ENCODE measurements at regions not wholly inside any gene's neighbourhood (a gene's known extent, or its start where the extent isn't known, plus 50 kb on each side); places are given as distances from the start of the nearest gene placed in this dataset.

DNA sequence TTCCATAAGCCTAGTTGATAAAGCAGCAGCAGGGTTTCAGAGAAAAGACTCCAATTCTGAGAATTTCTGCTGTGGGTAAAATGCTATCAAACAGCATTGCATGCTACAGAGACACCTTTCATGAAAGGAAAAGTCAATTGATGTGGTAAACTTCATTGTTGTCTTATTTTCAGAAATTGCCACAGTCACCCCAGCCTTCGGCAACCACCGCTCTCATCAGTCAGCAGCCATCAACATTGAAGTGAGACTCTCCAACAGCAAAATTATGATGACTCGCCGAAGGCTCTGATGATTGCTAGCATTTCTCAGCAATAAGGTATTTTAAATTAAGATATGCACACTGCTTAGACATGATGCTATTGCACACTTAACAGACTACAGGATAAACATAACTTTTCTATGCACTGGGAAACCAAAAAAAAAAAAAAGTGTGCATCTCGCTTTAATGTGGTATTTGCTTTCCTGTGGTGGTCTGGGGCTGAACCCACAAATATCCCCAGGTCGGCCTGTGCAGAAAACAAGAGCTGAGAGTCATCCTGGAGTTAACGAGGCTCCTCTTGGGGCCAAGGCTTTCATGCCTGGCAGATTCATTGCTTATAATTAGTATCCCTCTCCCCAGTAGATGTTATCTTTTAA lies 192.1 kb downstream of the CTTN start:
- TF ChIP-seq, protein P1, sequence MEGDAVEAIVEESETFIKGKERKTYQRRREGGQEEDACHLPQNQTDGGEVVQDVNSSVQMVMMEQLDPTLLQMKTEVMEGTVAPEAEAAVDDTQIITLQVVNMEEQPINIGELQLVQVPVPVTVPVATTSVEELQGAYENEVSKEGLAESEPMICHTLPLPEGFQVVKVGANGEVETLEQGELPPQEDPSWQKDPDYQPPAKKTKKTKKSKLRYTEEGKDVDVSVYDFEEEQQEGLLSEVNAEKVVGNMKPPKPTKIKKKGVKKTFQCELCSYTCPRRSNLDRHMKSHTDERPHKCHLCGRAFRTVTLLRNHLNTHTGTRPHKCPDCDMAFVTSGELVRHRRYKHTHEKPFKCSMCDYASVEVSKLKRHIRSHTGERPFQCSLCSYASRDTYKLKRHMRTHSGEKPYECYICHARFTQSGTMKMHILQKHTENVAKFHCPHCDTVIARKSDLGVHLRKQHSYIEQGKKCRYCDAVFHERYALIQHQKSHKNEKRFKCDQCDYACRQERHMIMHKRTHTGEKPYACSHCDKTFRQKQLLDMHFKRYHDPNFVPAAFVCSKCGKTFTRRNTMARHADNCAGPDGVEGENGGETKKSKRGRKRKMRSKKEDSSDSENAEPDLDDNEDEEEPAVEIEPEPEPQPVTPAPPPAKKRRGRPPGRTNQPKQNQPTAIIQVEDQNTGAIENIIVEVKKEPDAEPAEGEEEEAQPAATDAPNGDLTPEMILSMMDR (IDR thresholded peaks at IDR 0.05; ENCODE audit: borderline replicate concordance, control extremely low read depth, extremely low read depth, insufficient read depth, missing control alignments), result no peak
- in situ Hi-C loops (cut with MboI; ENCODE audit: low sequenced_read_pairs, unreplicated experiment), result no loop called here
- no peak for DNase-seq (ENCODE audit: low spot score)

DNA sequence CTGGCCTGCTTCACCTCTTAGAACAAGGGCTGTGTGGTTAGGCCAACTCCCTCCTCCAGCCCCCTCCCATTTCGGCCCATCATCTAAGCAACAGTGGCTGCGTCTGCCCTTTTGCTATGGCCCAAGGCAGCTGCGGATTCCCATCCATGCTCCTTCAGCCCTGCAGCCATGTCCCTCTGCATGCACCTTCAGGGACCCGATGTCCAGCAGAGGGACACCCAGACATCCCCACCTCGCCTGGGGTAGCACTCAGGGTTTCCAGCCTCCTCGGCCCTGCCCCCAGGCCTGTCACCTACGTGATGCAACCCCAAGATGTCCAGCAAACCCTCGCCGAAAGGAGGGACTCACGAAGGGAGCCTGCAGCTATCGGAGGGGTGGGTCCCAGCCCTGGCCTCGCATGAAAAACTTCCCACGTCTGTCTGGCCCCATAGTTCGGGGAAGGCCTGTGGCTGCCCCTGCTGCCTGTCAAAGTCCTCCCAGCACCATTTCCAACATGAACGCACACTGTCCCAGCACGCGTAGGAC lies 194.4 kb downstream of the CTTN start:
- in situ Hi-C loops (cut with MboI; ENCODE audit: low sequenced_read_pairs, unreplicated experiment), result no loop called here

DNA sequence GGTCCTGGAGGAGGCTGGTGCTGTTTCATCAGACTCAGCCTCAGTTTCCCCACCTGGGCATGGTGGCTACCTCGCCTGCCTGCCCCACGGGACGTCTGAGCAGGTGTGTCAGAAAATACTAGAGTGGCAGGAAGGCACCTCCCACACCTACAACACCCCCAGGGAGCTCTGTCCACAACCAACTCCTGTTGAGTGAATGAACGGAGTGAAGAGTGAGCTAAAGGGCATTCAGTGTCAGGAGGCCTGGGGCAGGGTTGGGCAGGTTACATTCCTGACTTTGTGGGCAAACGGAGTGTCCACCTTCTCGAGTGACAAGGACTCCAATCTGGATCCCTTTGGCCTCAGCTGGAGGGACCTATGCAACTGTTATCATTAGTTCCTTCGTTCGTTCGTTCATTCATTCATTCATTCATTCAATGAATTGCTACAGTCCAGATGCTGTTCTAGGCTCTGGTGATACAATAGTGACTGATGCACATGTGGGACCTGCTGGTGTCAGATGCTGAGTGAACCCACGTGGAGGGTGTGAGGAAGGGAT lies 195.2 kb downstream of the CTTN start:
- DNase-seq (ENCODE audit: low spot score), result no peak
- in situ Hi-C loops (cut with MboI; ENCODE audit: low sequenced_read_pairs, unreplicated experiment), result no loop called here
- TF ChIP-seq, protein P1 (IDR thresholded peaks at IDR 0.05; ENCODE audit: borderline replicate concordance, control extremely low read depth, extremely low read depth, insufficient read depth, missing control alignments), result no peak

More for the DNA sequence above, 194.4 kb downstream of the CTTN start:
- no peak for DNase-seq (ENCODE audit: low spot score)
- TF ChIP-seq, protein P1 (IDR thresholded peaks at IDR 0.05; ENCODE audit: borderline replicate concordance, control extremely low read depth, extremely low read depth, insufficient read depth, missing control alignments), result no peak

DNA sequence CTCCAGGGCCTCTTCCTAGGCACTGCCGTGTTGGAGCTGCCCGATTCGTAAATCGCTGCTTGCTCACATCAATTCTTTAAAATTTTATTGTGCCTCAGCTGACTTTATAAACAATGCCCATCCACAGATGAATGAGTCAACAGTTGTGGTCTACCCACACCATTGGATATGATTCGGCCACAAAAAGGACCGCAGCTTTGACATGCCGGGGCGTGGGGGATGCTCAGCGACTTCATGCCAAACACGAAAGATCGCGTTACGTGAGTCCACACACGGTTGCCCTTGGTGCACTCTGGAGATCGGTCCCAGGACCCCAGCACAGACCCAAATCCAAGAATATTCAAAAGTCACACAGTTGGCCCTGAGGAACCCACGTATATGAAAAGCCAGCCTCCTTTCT lies 195.7 kb downstream of the CTTN start:
- DNase-seq (ENCODE audit: low spot score), result no peak
- in situ Hi-C loops (cut with MboI; ENCODE audit: low sequenced_read_pairs, unreplicated experiment), result no loop called here
- TF ChIP-seq, protein P1 (IDR thresholded peaks at IDR 0.05; ENCODE audit: borderline replicate concordance, control extremely low read depth, extremely low read depth, insufficient read depth, missing control alignments), result no peak

DNA sequence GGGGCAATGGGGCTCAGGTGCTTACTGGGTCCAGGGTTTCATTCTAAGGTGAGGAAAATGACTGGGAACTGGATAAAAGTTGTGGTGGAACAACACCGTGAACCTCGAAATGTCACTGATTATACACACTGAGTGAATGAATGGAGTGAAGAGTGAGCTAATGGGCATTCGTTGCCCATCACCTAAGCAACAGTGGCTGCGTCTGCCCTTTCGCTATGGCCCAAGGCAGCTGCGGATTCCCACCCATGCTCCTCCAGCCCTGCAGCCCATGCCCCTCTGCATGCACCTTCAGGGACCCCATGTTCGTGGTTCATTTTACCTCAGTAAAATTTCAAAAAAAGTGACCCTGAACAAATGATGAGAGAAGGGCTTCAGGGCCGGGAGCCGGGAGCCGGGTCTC lies 196.3 kb downstream of the CTTN start:
- TF ChIP-seq, protein P1 (IDR thresholded peaks at IDR 0.05; ENCODE audit: borderline replicate concordance, control extremely low read depth, extremely low read depth, insufficient read depth, missing control alignments), result no peak
- in situ Hi-C loops (cut with MboI; ENCODE audit: low sequenced_read_pairs, unreplicated experiment), result no loop called here
- no peak for DNase-seq (ENCODE audit: low spot score)

DNA sequence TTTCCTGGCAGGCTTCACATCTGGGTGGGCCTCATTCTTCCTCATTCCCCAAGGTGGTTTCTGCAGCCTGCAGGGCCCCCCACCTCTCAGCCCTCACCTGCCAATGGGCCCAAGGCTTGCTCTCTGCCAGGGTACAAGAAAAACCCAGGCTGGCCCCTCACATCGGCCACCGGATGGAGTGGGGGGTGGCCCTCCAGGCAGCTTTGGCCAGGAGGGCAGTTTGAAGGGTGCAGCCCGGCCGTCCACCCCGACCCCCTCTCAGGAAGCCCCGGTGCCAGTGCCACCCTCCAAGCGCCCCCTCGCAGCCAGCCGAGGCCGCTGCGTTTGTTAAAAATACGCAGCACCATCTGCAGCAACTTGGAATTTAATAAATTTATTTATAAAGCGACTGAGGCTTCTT lies 196.7 kb downstream of the CTTN start:
- TF ChIP-seq, protein P1 (IDR thresholded peaks at IDR 0.05; ENCODE audit: borderline replicate concordance, control extremely low read depth, extremely low read depth, insufficient read depth, missing control alignments), result no peak
- DNase-seq (ENCODE audit: low spot score), result no peak
- in situ Hi-C loops (cut with MboI; ENCODE audit: low sequenced_read_pairs, unreplicated experiment), result no loop called here
